ENCODE measurements at regions not wholly inside any gene's neighbourhood (a gene's known extent, or its start where the extent isn't known, plus 50 kb on each side); places are given as distances from the start of the nearest gene placed in this dataset.

DNA sequence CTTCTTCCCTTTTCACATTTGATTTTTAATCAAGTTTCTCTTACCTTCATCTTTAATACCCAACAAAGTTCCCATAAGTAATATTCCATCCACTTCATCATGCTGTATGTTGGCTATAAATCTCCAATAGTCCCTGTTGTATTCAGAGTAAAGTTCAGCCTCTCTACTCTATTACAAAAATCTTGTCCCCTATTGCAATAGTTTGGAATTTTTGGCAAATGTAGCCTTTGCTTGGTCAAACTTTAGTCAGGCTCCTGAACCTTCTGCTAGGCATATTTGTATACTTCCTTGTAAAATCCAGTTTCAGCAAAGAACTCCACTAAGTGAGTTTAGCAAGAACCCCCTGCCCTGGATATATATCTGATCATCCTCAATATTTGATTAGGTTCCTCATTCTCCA lies 54.0 kb upstream of the PACRGL start:
- no peak overlapping the region for H3K27ac Mint-ChIP-seq
- H3K4me3 Mint-ChIP-seq: no peak overlapping the region
- H3K27me3 Mint-ChIP-seq: peaks cover 33% of the 10 kb centered on the region
- DNase-seq (no peak), ATAC-seq (no peak)
- no peaks in the 10 kb centered on the region for H3K36me3 Mint-ChIP-seq (ENCODE audit: low read depth)
- H3K9me3 ChIP-seq (ENCODE audit: control insufficient read depth, low read length, poor library complexity, severe bottlenecking): no peaks in the 10 kb centered on the region
- no peaks in the 10 kb centered on the region for H3K4me1 Mint-ChIP-seq
